Skin epidermis (tissue), 12 donors: ENCODE measurements at regions not wholly inside any gene's neighbourhood (a gene's known extent, or its start where the extent isn't known, plus 50 kb on each side); places are given as distances from the start of the nearest gene placed in this dataset.
"Not testable (repeated sequence)": the region's sequence is repeated elsewhere in the genome, so short reads cannot be mapped to it uniquely, and the experiment has no call there.

Experiments
- H3K27ac ChIP-seq, 21 experiments: fragments of 200-600 bp; sonication (generic) in 11 of 21; one replicate each; pipeline ENCODE4 v1.5.0; 2020; ENCODE audit warnings: mild to moderate bottlenecking in 3 of 21, inconsistent platforms in 2 of 21, moderate library complexity in 2 of 21
- H3K4me3 ChIP-seq, 7 experiments: fragments of 200-600 bp; sonication (generic) in 2 of 7; one replicate each; pipeline ENCODE4 v1.5.0; 2020; ENCODE audit warnings: inconsistent platforms in 2 of 7, mild to moderate bottlenecking in 2 of 7, moderate library complexity in 1 of 7

- no peak overlapping the region for H3K4me3 ChIP-seq
- no peak overlapping the region for H3K27ac ChIP-seq
Observed at GRCh38 chr4:34486461-34487363, 1757.6 kb downstream of the ARAP2 start.

- H3K4me3 ChIP-seq = no peak overlapping the region
- H3K27ac ChIP-seq = no peak overlapping the region
Observed at GRCh38 chr4:34492414-34492813, 1751.9 kb downstream of the ARAP2 start.

GRCh38 chr4:34502086-34502485 lies 1742.2 kb downstream of the ARAP2 start:
- Histone ChIP-seq H3K27ac (no peak overlapping the region), H3K4me3 (no peak overlapping the region)

GRCh38 chr4:34504731-34505130 lies 1739.6 kb downstream of the ARAP2 start:
- not testable (repeated sequence) for H3K4me3 ChIP-seq, H3K27ac ChIP-seq

GRCh38 chr4:34506511-34507092 lies 1737.7 kb downstream of the ARAP2 start:
- H3K27ac ChIP-seq, H3K4me3 ChIP-seq: not testable (repeated sequence)

- no peak overlapping the region for H3K4me3 ChIP-seq
- no peak overlapping the region for H3K27ac ChIP-seq
Observed at GRCh38 chr4:34512616-34513015, 1731.7 kb downstream of the ARAP2 start.

GRCh38 chr4:34516524-34516923 lies 1727.8 kb downstream of the ARAP2 start:
- H3K4me3 ChIP-seq = no peak overlapping the region
- H3K27ac ChIP-seq = no peak overlapping the region

GRCh38 chr4:34534916-34535315 lies 1709.4 kb downstream of the ARAP2 start:
- H3K27ac ChIP-seq = no peak overlapping the region
- H3K4me3 ChIP-seq = no peak overlapping the region

GRCh38 chr4:34566091-34566490 lies 1678.2 kb downstream of the ARAP2 start:
- Histone ChIP-seq H3K27ac (no peak overlapping the region), H3K4me3 (no peak overlapping the region)

GRCh38 chr4:34572026-34572425 lies 1672.3 kb downstream of the ARAP2 start:
- Histone ChIP-seq H3K27ac (no peak overlapping the region), H3K4me3 (no peak overlapping the region)

GRCh38 chr4:34615315-34615714 lies 1629.0 kb downstream of the ARAP2 start:
- H3K4me3 ChIP-seq = no peak overlapping the region
- no peak overlapping the region for H3K27ac ChIP-seq

- H3K27ac ChIP-seq = no peak overlapping the region
- H3K4me3 ChIP-seq = no peak overlapping the region
Observed at GRCh38 chr4:34619531-34620162, 1624.7 kb downstream of the ARAP2 start.

- H3K4me3 ChIP-seq = no peak overlapping the region
- H3K27ac ChIP-seq = no peak overlapping the region
Observed at GRCh38 chr4:34628471-34628870, 1615.8 kb downstream of the ARAP2 start.

GRCh38 chr4:34629451-34629850 lies 1614.9 kb downstream of the ARAP2 start:
- Histone ChIP-seq H3K4me3 (no peak overlapping the region), H3K27ac (no peak overlapping the region)

GRCh38 chr4:34633241-34633640 lies 1611.1 kb downstream of the ARAP2 start:
- H3K27ac ChIP-seq = no peak overlapping the region
- H3K4me3 ChIP-seq = no peak overlapping the region

- H3K27ac ChIP-seq = no peak overlapping the region
- H3K4me3 ChIP-seq = no peak overlapping the region
Observed at GRCh38 chr4:34636623-34637022, 1607.7 kb downstream of the ARAP2 start.

GRCh38 chr4:34643476-34643875 lies 1600.8 kb downstream of the ARAP2 start:
- Histone ChIP-seq H3K27ac (no peak overlapping the region), H3K4me3 (no peak overlapping the region)

- no peak overlapping the region for H3K4me3 ChIP-seq
- no peak overlapping the region for H3K27ac ChIP-seq
Observed at GRCh38 chr4:34644579-34645115, 1599.7 kb downstream of the ARAP2 start.

- no peak overlapping the region for H3K4me3 ChIP-seq
- no peak overlapping the region for H3K27ac ChIP-seq
Observed at GRCh38 chr4:34649716-34650115, 1594.6 kb downstream of the ARAP2 start.

GRCh38 chr4:34664051-34664450 lies 1580.3 kb downstream of the ARAP2 start:
- Histone ChIP-seq H3K27ac (no peak overlapping the region), H3K4me3 (no peak overlapping the region)

- Histone ChIP-seq H3K4me3 (no peak overlapping the region), H3K27ac (no peak overlapping the region)
Observed at GRCh38 chr4:34676400-34676799, 1567.9 kb downstream of the ARAP2 start.
